ENCODE measurements at regions not wholly inside any gene's neighbourhood (a gene's known extent, or its start where the extent isn't known, plus 50 kb on each side); places are given as distances from the start of the nearest gene placed in this dataset.

DNA sequence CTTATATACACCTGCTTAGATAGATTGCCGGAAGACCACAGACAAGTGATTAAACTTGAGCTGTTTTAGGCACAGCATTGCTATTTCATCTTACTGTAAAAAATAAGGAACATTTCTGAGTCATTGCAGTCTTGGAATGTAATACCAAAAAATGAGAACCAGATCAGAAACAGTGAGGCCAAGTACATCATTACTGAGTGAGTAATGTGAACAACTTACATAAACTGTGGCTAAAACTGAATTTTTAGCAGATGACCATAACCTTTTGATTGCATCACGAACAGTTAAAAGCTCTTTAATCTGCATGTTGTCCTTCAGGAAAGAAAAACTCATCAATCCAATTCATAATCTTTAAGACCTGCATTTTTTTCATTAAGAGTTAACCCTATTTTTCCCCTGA is 157.1 kb upstream of the FGF10 start:
- TF ChIP-seq, protein P1, sequence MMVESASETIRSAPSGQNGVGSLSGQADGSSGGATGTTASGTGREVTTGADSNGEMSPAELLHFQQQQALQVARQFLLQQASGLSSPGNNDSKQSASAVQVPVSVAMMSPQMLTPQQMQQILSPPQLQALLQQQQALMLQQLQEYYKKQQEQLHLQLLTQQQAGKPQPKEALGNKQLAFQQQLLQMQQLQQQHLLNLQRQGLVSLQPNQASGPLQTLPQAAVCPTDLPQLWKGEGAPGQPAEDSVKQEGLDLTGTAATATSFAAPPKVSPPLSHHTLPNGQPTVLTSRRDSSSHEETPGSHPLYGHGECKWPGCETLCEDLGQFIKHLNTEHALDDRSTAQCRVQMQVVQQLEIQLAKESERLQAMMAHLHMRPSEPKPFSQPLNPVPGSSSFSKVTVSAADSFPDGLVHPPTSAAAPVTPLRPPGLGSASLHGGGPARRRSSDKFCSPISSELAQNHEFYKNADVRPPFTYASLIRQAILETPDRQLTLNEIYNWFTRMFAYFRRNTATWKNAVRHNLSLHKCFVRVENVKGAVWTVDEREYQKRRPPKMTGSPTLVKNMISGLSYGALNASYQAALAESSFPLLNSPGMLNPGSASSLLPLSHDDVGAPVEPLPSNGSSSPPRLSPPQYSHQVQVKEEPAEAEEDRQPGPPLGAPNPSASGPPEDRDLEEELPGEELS (CRISPR knock-in tag; IDR thresholded peaks at IDR 0.05) = no peak
- TF ChIP-seq, protein P2, sequence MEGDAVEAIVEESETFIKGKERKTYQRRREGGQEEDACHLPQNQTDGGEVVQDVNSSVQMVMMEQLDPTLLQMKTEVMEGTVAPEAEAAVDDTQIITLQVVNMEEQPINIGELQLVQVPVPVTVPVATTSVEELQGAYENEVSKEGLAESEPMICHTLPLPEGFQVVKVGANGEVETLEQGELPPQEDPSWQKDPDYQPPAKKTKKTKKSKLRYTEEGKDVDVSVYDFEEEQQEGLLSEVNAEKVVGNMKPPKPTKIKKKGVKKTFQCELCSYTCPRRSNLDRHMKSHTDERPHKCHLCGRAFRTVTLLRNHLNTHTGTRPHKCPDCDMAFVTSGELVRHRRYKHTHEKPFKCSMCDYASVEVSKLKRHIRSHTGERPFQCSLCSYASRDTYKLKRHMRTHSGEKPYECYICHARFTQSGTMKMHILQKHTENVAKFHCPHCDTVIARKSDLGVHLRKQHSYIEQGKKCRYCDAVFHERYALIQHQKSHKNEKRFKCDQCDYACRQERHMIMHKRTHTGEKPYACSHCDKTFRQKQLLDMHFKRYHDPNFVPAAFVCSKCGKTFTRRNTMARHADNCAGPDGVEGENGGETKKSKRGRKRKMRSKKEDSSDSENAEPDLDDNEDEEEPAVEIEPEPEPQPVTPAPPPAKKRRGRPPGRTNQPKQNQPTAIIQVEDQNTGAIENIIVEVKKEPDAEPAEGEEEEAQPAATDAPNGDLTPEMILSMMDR (IDR thresholded peaks at IDR 0.05) = no peak
- TF ChIP-seq CREM (CRISPR knock-in tag; IDR thresholded peaks at IDR 0.05) (no peak), HMGA2 (CRISPR knock-in tag; IDR thresholded peaks at IDR 0.05) (no peak), ZNF219 (CRISPR knock-in tag; IDR thresholded peaks at IDR 0.05; ENCODE audit: borderline replicate concordance) (no peak), TCF7 (CRISPR knock-in tag; IDR thresholded peaks at IDR 0.05; ENCODE audit: low read depth) (no peak)
- TF ChIP-seq, protein P3, sequence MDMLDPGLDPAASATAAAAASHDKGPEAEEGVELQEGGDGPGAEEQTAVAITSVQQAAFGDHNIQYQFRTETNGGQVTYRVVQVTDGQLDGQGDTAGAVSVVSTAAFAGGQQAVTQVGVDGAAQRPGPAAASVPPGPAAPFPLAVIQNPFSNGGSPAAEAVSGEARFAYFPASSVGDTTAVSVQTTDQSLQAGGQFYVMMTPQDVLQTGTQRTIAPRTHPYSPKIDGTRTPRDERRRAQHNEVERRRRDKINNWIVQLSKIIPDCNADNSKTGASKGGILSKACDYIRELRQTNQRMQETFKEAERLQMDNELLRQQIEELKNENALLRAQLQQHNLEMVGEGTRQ (CRISPR knock-in tag; IDR thresholded peaks at IDR 0.05) = no peak
- TF ChIP-seq, protein P4, sequence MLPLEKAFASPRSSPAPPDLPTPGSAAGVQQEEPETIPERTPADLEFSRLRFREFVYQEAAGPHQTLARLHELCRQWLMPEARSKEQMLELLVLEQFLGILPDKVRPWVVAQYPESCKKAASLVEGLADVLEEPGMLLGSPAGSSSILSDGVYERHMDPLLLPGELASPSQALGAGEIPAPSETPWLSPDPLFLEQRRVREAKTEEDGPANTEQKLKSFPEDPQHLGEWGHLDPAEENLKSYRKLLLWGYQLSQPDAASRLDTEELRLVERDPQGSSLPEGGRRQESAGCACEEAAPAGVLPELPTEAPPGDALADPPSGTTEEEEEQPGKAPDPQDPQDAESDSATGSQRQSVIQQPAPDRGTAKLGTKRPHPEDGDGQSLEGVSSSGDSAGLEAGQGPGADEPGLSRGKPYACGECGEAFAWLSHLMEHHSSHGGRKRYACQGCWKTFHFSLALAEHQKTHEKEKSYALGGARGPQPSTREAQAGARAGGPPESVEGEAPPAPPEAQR (CRISPR knock-in tag; IDR thresholded peaks at IDR 0.05) = no peak
- TF ChIP-seq, protein P5, sequence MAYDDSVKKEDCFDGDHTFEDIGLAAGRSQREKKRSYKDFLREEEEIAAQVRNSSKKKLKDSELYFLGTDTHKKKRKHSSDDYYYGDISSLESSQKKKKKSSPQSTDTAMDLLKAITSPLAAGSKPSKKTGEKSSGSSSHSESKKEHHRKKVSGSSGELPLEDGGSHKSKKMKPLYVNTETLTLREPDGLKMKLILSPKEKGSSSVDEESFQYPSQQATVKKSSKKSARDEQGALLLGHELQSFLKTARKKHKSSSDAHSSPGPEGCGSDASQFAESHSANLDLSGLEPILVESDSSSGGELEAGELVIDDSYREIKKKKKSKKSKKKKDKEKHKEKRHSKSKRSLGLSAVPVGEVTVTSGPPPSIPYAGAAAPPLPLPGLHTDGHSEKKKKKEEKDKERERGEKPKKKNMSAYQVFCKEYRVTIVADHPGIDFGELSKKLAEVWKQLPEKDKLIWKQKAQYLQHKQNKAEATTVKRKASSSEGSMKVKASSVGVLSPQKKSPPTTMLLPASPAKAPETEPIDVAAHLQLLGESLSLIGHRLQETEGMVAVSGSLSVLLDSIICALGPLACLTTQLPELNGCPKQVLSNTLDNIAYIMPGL (CRISPR knock-in tag; IDR thresholded peaks at IDR 0.05) = no peak
- TF ChIP-seq, protein P6, sequence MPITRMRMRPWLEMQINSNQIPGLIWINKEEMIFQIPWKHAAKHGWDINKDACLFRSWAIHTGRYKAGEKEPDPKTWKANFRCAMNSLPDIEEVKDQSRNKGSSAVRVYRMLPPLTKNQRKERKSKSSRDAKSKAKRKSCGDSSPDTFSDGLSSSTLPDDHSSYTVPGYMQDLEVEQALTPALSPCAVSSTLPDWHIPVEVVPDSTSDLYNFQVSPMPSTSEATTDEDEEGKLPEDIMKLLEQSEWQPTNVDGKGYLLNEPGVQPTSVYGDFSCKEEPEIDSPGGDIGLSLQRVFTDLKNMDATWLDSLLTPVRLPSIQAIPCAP (CRISPR knock-in tag; IDR thresholded peaks at IDR 0.05) = no peak
